NOMO-1 treated with dmso at 0.1 percent for 144 hours (cell line): ENCODE measurements at regions not wholly inside any gene's neighbourhood (a gene's known extent, or its start where the extent isn't known, plus 50 kb on each side); places are given as distances from the start of the nearest gene placed in this dataset.

Source experiments
- DNase-seq: peaks from one replicate; lab custom pipeline; 2025; ENCODE audit not compliant: unreplicated experiment; lab: John Stamatoyannopoulos, UW

- DNase-seq = peak; percentile 4
These were observed 91.6 kb downstream of the TMX3 start for GRCh38 chr18:68623342-68623741.

- no peak for DNase-seq
These were observed 103.6 kb downstream of the TMX3 start for GRCh38 chr18:68611311-68611710.

- no peak for DNase-seq
These were observed 105.9 kb downstream of the TMX3 start for GRCh38 chr18:68608851-68609490.

- DNase-seq = no peak
These were observed 107.1 kb downstream of the TMX3 start for GRCh38 chr18:68607852-68608251.

GRCh38 chr18:68604256-68604655 is 110.7 kb downstream of the TMX3 start:
- no peak for DNase-seq

- DNase-seq = no peak
These were observed 118.9 kb downstream of the TMX3 start for GRCh38 chr18:68596016-68596415.

- DNase-seq = no peak
These were observed 126.7 kb downstream of the TMX3 start for GRCh38 chr18:68588169-68588568.

- DNase-seq = no peak
These were observed 131.2 kb downstream of the TMX3 start for GRCh38 chr18:68583685-68584084.

- DNase-seq = no peak
These were observed 140.6 kb downstream of the TMX3 start for GRCh38 chr18:68574311-68574710.

GRCh38 chr18:68569936-68570335 is 145.0 kb downstream of the TMX3 start:
- no peak for DNase-seq

- no peak for DNase-seq
These were observed 146.3 kb downstream of the TMX3 start for GRCh38 chr18:68568364-68569155.

- DNase-seq = no peak
These were observed 147.9 kb downstream of the TMX3 start for GRCh38 chr18:68566991-68567390.

- no peak for DNase-seq
These were observed 149.9 kb downstream of the TMX3 start for GRCh38 chr18:68564961-68565360.

- no peak for DNase-seq
These were observed 150.6 kb downstream of the TMX3 start for GRCh38 chr18:68564351-68564750.

GRCh38 chr18:68560128-68560527 is 154.8 kb downstream of the TMX3 start:
- no peak for DNase-seq

GRCh38 chr18:68557183-68557582 is 157.7 kb downstream of the TMX3 start:
- DNase-seq = no peak

- no peak for DNase-seq
These were observed 159.0 kb downstream of the TMX3 start for GRCh38 chr18:68555879-68556301.

GRCh38 chr18:68548904-68549870 is 165.7 kb downstream of the TMX3 start:
- no peak for DNase-seq

GRCh38 chr18:68543344-68543743 is 171.6 kb downstream of the TMX3 start:
- no peak for DNase-seq

GRCh38 chr18:68542846-68543245 is 172.1 kb downstream of the TMX3 start:
- no peak for DNase-seq

- no peak for DNase-seq
These were observed 181.3 kb downstream of the TMX3 start for GRCh38 chr18:68533641-68534040.
